IMR-90 (cell line): ENCODE measurements at regions not wholly inside any gene's neighbourhood (a gene's known extent, or its start where the extent isn't known, plus 50 kb on each side); places are given as distances from the start of the nearest gene placed in this dataset.

Experiments used
- CEBPB ChIP-seq: IDR thresholded peaks from 2 replicates; pipeline ENCODE4 v1.6.1; 2012; ENCODE audit warnings: low read depth, low read length, improper control_type of control experiment
- POLR2A ChIP-seq: IDR thresholded peaks from 2 replicates; pipeline ENCODE4 v1.6.1; 2012; ENCODE audit warnings: mild to moderate bottlenecking, low read depth, low read length

DNA sequence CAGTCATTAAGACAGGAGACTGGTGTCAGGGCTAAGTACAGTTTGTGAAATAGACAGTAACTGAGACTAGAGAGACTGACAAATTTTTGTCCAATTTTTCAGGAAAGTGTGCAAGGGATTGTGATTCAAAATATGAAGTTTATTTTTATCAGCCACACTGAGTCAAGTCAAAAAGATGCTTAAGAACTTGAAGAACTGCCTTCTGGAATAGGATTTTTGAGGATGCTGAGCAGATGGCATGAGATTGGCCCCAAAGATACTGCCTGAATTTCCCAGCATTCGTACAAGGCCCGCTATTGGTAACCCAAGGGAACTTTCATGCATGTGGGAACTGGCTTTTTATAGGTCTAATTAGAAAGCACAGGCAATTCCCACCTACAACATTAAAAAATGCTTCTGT is 610.0 kb downstream of the LMO4 start:
- TF ChIP-seq CEBPB: no peak
- TF ChIP-seq POLR2A: no peak
